ENCODE measurements at regions not wholly inside any gene's neighbourhood (a gene's known extent, or its start where the extent isn't known, plus 50 kb on each side); places are given as distances from the start of the nearest gene placed in this dataset.

- TF ChIP-seq CTCF (IDR thresholded peaks at IDR 0.05) (no peak), EZH2 (IDR thresholded peaks at IDR 0.05; ENCODE audit: borderline replicate concordance, insufficient read depth, low read depth, low read length, poor library complexity, severe bottlenecking) (no peak)
Observed at GRCh38 chr7:26543951-26544350, 252.3 kb downstream of the SNX10 start.

Data from B cell (primary cell).